MM.1S (cell line): ENCODE measurements at regions not wholly inside any gene's neighbourhood (a gene's known extent, or its start where the extent isn't known, plus 50 kb on each side); places are given as distances from the start of the nearest gene placed in this dataset.

ENCODE experiments used
- EZH2 ChIP-seq: fragments of 300-600 bp; sonication (generic); optimal IDR thresholded peaks from 2 replicates; pipeline ENCODE3; 2017; ENCODE audit warnings: low read depth, mild to moderate bottlenecking, antibody characterized with exemption, low read length, mixed read lengths
- EZH2phosphoT487 ChIP-seq: fragments of 300-600 bp; sonication (generic); IDR thresholded peaks from 2 replicates; pipeline ENCODE4 v1.6.1; 2018; ENCODE audit warnings: antibody characterized with exemption, low read length
- TF ChIP-seq, protein P1 (sequence below): fragments of 300-600 bp; sonication (generic); IDR thresholded peaks from 2 replicates; pipeline ENCODE4 v1.5.1; 2016; ENCODE audit warnings: antibody characterized with exemption, low read length, mixed read lengths

DNA sequence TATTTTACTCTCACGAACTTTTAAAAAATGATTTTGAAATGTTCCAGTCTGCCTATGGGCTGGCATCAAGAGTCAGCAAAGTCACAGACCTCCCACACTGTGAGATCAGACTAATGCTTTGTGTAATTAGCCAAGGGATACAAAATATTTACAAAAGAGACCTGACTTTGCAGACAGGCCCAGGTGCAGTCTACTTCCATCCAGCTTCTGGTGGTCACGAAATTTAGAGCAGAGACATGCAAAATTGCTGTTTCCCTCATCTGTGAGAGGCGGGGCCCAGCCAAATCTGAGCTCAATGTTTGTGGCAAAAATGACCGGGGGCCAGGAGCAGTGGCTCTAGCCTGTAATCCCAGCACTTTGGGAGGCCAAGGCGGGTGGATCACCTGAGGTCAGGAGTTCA lies 82.5 kb upstream of the PITRM1 start:
- TF ChIP-seq, protein P1, sequence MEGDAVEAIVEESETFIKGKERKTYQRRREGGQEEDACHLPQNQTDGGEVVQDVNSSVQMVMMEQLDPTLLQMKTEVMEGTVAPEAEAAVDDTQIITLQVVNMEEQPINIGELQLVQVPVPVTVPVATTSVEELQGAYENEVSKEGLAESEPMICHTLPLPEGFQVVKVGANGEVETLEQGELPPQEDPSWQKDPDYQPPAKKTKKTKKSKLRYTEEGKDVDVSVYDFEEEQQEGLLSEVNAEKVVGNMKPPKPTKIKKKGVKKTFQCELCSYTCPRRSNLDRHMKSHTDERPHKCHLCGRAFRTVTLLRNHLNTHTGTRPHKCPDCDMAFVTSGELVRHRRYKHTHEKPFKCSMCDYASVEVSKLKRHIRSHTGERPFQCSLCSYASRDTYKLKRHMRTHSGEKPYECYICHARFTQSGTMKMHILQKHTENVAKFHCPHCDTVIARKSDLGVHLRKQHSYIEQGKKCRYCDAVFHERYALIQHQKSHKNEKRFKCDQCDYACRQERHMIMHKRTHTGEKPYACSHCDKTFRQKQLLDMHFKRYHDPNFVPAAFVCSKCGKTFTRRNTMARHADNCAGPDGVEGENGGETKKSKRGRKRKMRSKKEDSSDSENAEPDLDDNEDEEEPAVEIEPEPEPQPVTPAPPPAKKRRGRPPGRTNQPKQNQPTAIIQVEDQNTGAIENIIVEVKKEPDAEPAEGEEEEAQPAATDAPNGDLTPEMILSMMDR = no peak
- no peak for TF ChIP-seq EZH2
- no peak for TF ChIP-seq EZH2phosphoT487
